ENCODE measurements at regions not wholly inside any gene's neighbourhood (a gene's known extent, or its start where the extent isn't known, plus 50 kb on each side); places are given as distances from the start of the nearest gene placed in this dataset.

GRCh38 chr5:121741156-121741555, 110.5 kb upstream of the FTMT start:
- POLR2A ChIA-PET: no interaction called here
- H3K4me3 ChIP-seq (ENCODE audit: low read depth, low read length): no peak overlapping the region
- H3K4me1 ChIP-seq (ENCODE audit: control insufficient read depth, insufficient read depth, low read length): no peaks in the 10 kb centered on the region
- TF ChIP-seq ZNF239 (tag by site-specific recombination; IDR thresholded peaks at IDR 0.05) (no peak), ZFP3 (tag by site-specific recombination; IDR thresholded peaks at IDR 0.05; ENCODE audit: low read depth) (no peak), ZNF169 (tag by site-specific recombination; IDR thresholded peaks at IDR 0.05) (no peak), ZBTB6 (tag by site-specific recombination; IDR thresholded peaks at IDR 0.05) (no peak), ZNF37A (tag by site-specific recombination; IDR thresholded peaks at IDR 0.05) (no peak), ZNF747 (tag by site-specific recombination; IDR thresholded peaks at IDR 0.05) (no peak), ZNF621 (tag by site-specific recombination; IDR thresholded peaks at IDR 0.05) (no peak), ZSCAN23 (tag by site-specific recombination; IDR thresholded peaks at IDR 0.05) (no peak), KLF9 (tag by site-specific recombination; IDR thresholded peaks at IDR 0.05; ENCODE audit: low read depth) (no peak), GLIS2 (tag by site-specific recombination; IDR thresholded peaks at IDR 0.05) (no peak), OVOL3 (tag by site-specific recombination; IDR thresholded peaks at IDR 0.05) (no peak), SETDB1 (IDR thresholded peaks at IDR 0.05; ENCODE audit: insufficient read length, low read length) (no peak), ZNF704 (tag by site-specific recombination; IDR thresholded peaks at IDR 0.05) (no peak), ZNF223 (tag by site-specific recombination; IDR thresholded peaks at IDR 0.05) (no peak)
- H3K27ac ChIP-seq (ENCODE audit: extremely low read depth, low read depth, low read length): no peak overlapping the region
- H3K9me3 ChIP-seq (ENCODE audit: control insufficient read depth, insufficient read depth, low read depth, low read length): no peaks in the 10 kb centered on the region
- H3K36me3 ChIP-seq (ENCODE audit: control insufficient read depth in 2 of 2, insufficient read depth in 1 of 2, low read length in 2 of 2): no peaks in the 10 kb centered on the region
- CTCF ChIA-PET: interaction anchor here (0.7 kb wide), 3 partner anchors 11 to 335 kb away, joined by 3 to 4 read pairs (median 3); no protein-coding TSS in a partner anchor

- TF ChIP-seq ZNF366 (tag by site-specific recombination; conservative IDR thresholded peaks at IDR 0.05): no peak
- no peak for TF ChIP-seq ZNF148 (tag by site-specific recombination; IDR thresholded peaks at IDR 0.05; ENCODE audit: borderline replicate concordance)
- TF ChIP-seq ZNF335 (tag by site-specific recombination; conservative IDR thresholded peaks at IDR 0.05): no peak
- TF ChIP-seq WT1 (tag by site-specific recombination; IDR thresholded peaks at IDR 0.05): no peak
- TF ChIP-seq ZNF202 (tag by site-specific recombination; IDR thresholded peaks at IDR 0.05; ENCODE audit: borderline replicate concordance): no peak
- TF ChIP-seq ZNF692 (tag by site-specific recombination; IDR thresholded peaks at IDR 0.05): no peak
- no peak for TF ChIP-seq BCL11B (tag by site-specific recombination; IDR thresholded peaks at IDR 0.05; ENCODE audit: low read depth)
- no peak for TF ChIP-seq GFI1B (tag by site-specific recombination; IDR thresholded peaks at IDR 0.05)
- CTCF ChIA-PET: no interaction called here
- H3K36me3 ChIP-seq (ENCODE audit: control insufficient read depth in 2 of 2, insufficient read depth in 1 of 2, low read length in 2 of 2): no peaks in the 10 kb centered on the region
- no peaks in the 10 kb centered on the region for H3K4me1 ChIP-seq (ENCODE audit: control insufficient read depth, insufficient read depth, low read length)
- no peak overlapping the region for H3K27ac ChIP-seq (ENCODE audit: extremely low read depth, low read depth, low read length)
- no peaks in the 10 kb centered on the region for H3K9me3 ChIP-seq (ENCODE audit: control insufficient read depth, insufficient read depth, low read depth, low read length)
- POLR2A ChIA-PET: no interaction called here
- H3K4me3 ChIP-seq (ENCODE audit: low read depth, low read length): no peak overlapping the region
Observed at GRCh38 chr5:121744577-121744976, 107.1 kb upstream of the FTMT start.
